NCI-H1092 treated with DMSO at 0.1 percent for 48 hours (cell line): ENCODE measurements at regions not wholly inside any gene's neighbourhood (a gene's known extent, or its start where the extent isn't known, plus 50 kb on each side); places are given as distances from the start of the nearest gene placed in this dataset.

Experiments used
- DNase-seq: peaks from one replicate; lab custom pipeline; 2025; lab: John Stamatoyannopoulos, UW

GRCh38 chr2:47236503-47237215, 60.3 kb upstream of the CALM2 start:
- no peak for DNase-seq

- no peak for DNase-seq
These were observed 58.8 kb upstream of the CALM2 start for GRCh38 chr2:47235132-47235531.

- DNase-seq = no peak
These were observed 58.1 kb upstream of the CALM2 start for GRCh38 chr2:47234456-47234855.

GRCh38 chr2:47232738-47233415, 56.6 kb upstream of the CALM2 start:
- no peak for DNase-seq

DNA sequence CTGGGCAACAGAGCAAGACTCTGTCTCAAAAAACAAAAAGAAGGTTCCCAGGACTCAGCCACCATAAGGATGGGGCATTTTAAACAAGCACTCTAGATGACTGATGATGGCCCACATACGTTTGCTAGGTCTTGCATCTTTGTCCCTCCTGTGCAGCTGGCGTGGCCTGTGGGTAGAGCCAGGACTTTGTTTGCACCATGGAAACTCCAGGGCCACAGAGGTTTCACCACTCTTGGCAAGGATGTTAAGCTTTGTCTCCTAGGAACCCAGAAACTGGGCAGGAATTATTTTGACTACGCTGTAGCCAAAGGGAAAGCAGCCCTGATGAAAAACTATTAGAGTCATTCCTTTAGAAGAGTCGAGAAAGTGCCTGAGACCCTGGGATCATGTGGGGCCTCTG, 54.1 kb upstream of the CALM2 start:
- DNase-seq = no peak

DNA sequence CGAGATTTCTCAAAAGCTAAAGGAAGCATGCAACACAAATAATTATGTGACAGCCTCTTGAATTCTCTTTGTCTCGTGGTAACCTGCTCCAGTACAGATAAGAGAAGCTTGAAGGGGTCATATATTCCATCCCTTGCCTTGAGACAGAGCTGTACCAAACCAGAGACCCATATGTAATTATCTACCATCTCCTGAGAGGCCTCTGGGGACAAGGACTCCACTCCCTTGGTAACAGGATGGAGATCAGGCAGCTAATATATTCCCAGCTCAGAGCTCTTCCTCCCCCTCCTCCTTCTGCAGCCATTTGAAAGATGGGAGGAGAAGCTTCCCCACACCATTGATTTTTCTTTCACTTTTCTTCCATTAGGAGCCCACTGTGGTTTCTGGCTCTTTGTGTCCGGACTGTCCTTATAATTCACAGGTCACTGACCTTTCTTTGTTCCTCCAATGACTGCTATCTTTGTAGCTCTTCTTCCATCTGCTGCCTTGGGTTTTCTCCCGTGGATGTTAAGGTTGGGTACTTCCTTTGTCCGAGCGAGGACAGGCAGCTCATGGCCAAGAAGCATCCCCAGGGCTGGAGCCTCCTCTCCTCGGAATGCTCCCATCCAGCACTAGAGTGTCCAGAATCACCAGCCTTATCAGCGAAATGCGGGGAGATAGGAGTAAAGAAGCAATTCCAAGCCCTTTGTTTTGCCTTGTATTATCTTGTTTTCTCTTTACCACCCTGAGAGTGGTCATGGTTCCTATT, 51.4 kb upstream of the CALM2 start:
- peak; percentile 46 for DNase-seq

- DNase-seq = no peak
These were observed 50.6 kb upstream of the CALM2 start for GRCh38 chr2:47226923-47227220.

GRCh38 chr2:47226132-47226922, 50.0 kb upstream of the CALM2 start:
- DNase-seq = peak; percentile 69
